DMS79 treated with DMSO at 0.1 percent for 48 hours (cell line): ENCODE measurements at regions not wholly inside any gene's neighbourhood (a gene's known extent, or its start where the extent isn't known, plus 50 kb on each side); places are given as distances from the start of the nearest gene placed in this dataset.
"Not testable (repeated sequence)": the region's sequence is repeated elsewhere in the genome, so short reads cannot be mapped to it uniquely, and the experiment has no call there.

Experiments
- DNase-seq: peaks from one replicate; lab custom pipeline; 2025; lab: John Stamatoyannopoulos, UW

GRCh38 chr6:22349051-22349450 lies 52.2 kb upstream of the PRL start:
- DNase-seq, result no peak

GRCh38 chr6:22349528-22349927 lies 52.7 kb upstream of the PRL start:
- no peak for DNase-seq

- peak; percentile 21 for DNase-seq
Measured at GRCh38 chr6:22350109-22350508, 53.3 kb upstream of the PRL start.

- no peak for DNase-seq
Measured at GRCh38 chr6:22353101-22353500, 56.3 kb upstream of the PRL start.

- no peak for DNase-seq
Measured at GRCh38 chr6:22356362-22356940, 59.6 kb upstream of the PRL start.

- no peak for DNase-seq
Measured at GRCh38 chr6:22357724-22358189, 60.9 kb upstream of the PRL start.

- DNase-seq, result no peak
Measured at GRCh38 chr6:22361576-22361975, 64.7 kb upstream of the PRL start.

- peak; percentile 39 for DNase-seq
Measured at GRCh38 chr6:22362361-22362760, 65.5 kb upstream of the PRL start.

GRCh38 chr6:22363166-22363713 lies 66.4 kb upstream of the PRL start:
- peak; percentile 79 for DNase-seq

GRCh38 chr6:22363714-22364239 lies 66.9 kb upstream of the PRL start:
- no peak for DNase-seq

GRCh38 chr6:22364306-22364705 lies 67.5 kb upstream of the PRL start:
- peak; percentile 6 for DNase-seq

GRCh38 chr6:22366214-22366613 lies 69.4 kb upstream of the PRL start:
- no peak for DNase-seq

GRCh38 chr6:22367346-22367745 lies 70.5 kb upstream of the PRL start:
- DNase-seq, result no peak

GRCh38 chr6:22368794-22369193 lies 72.0 kb upstream of the PRL start:
- no peak for DNase-seq

GRCh38 chr6:22372922-22373321 lies 76.1 kb upstream of the PRL start:
- DNase-seq, result no peak

GRCh38 chr6:22374950-22375349 lies 78.1 kb upstream of the PRL start:
- DNase-seq, result not testable (repeated sequence)

- not testable (repeated sequence) for DNase-seq
Measured at GRCh38 chr6:22376293-22376692, 79.5 kb upstream of the PRL start.

- DNase-seq, result not testable (repeated sequence)
Measured at GRCh38 chr6:22378536-22378935, 81.7 kb upstream of the PRL start.

GRCh38 chr6:22380236-22380635 lies 83.4 kb upstream of the PRL start:
- DNase-seq, result no peak

- DNase-seq, result no peak
Measured at GRCh38 chr6:22381845-22382544, 85.2 kb upstream of the PRL start.

GRCh38 chr6:22383016-22383415 lies 86.2 kb upstream of the PRL start:
- no peak for DNase-seq

- no peak for DNase-seq
Measured at GRCh38 chr6:22392711-22393110, 95.9 kb upstream of the PRL start.

GRCh38 chr6:22394691-22395090 lies 97.9 kb upstream of the PRL start:
- DNase-seq, result no peak
